HPDE6-E6E7 (cell line): ENCODE measurements at regions not wholly inside any gene's neighbourhood (a gene's known extent, or its start where the extent isn't known, plus 50 kb on each side); places are given as distances from the start of the nearest gene placed in this dataset.
"Not testable (repeated sequence)": the region's sequence is repeated elsewhere in the genome, so short reads cannot be mapped to it uniquely, and the experiment has no call there.

Experiments used
- DNase-seq: peaks from one replicate; pipeline ENCODE4 v3.0.0; 2011; ENCODE audit warnings: missing footprints; ENCODE audit errors: extremely low spot score

DNA sequence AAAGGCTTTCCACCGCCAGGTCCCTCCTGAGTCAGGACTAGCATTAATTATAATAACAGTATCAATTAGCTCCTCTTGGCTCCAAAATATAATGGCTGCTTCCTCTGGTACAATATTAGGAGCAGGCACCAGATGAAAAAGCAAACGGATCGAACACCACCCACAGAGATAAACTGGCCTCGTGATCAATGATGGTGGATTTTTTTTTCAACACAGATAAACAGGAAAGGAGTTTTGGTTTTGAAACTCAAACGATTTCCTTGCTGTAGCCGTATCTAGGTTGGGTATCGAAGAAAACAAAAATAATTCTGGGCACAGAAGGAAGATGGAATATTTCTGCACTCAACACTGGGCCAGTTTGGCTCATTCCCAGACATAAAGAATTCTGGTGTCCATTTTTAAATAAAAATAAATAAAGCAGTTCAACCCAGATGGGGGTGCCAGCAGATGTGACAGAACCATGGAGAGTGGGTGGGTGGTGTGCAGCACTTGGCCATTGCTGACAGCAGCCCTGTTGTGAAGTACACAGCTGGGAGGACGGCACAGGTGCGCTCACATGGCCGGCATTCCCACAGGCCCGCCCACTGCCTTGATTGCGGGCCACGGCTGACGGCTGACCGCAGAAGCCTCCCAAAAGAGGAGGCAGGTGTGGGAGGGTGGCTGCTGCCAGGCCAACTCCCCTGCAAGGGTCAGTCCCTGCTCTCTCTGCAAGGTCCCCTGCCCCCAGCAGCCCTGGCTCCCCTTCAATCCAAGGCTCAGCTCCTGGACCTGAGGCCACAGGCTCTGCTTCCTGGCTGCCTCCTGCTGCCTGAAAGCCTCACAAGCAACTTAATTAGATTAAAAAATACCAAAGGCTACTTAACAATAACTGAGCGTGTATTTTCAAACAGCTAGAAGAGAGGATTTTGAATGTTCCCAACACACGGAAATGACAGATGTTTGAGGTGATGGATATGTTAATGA is 351.9 kb upstream of the ID2 start:
- DNase-seq: no peak

DNA sequence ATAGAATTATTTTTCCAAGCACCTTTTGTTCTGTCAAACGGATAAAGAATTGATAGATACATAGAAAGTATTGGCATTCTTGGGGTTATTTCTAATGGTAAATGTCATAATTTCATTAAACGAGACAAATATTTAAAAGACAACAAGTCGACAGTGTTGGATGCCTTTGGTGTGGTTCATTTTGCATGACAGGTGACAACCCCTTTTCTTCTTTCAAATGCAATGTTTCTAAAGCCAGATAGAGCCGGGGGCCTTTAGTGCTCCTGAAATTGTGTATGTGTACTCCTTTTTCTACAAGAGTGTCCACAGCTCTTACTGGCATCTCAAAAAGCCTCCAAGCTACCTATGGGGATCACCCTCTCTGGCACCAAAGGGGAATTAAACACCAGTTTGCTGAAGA is 350.8 kb upstream of the ID2 start:
- no peak for DNase-seq

DNA sequence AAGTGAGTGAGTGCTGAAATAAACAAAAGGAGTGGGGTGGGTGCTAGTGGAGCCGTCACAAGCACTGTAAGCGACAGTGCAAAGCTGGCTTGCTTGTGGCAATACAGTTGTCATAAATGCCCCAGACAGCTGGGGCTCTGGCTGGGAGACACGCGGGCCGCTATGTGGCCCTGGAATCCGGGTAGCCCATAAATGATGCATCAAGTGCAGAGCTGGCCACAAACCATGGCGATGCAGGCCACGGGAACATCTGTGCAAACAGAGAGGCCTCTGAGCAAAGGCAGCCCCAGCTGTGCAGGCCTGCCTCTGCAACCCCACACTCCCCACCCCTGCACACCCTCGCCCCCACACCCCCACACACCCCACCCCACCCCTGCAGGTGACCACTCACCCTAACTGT is 349.2 kb upstream of the ID2 start:
- no peak for DNase-seq

GRCh38 chr2:8333177-8333831 is 348.6 kb upstream of the ID2 start:
- no peak for DNase-seq

- not testable (repeated sequence) for DNase-seq
Measured at GRCh38 chr2:8333832-8334187, 348.0 kb upstream of the ID2 start.

GRCh38 chr2:8334866-8335325 is 347.0 kb upstream of the ID2 start:
- DNase-seq: no peak

- no peak for DNase-seq
Measured at GRCh38 chr2:8335801-8336200, 346.1 kb upstream of the ID2 start.

- no peak for DNase-seq
Measured at GRCh38 chr2:8337321-8337720, 344.5 kb upstream of the ID2 start.

DNA sequence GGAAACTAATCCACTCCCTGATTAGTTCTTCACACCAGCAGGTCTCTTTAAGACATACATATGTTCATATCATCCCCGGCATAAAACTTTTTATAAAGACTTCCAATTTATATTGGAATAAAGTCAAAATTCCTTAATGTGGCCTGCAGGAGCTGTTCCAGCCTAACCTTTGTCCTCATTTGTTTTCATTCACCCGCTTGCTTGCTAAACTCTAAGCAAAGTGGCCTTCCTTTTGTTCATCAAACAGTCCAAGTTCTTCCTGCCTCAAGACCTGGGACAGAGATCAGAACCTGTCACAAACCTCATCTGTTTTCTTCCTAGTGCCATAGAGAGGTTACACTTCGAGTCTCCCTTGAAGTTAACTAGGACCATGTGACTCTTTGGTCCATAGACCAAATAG is 339.4 kb upstream of the ID2 start:
- no peak for DNase-seq

DNA sequence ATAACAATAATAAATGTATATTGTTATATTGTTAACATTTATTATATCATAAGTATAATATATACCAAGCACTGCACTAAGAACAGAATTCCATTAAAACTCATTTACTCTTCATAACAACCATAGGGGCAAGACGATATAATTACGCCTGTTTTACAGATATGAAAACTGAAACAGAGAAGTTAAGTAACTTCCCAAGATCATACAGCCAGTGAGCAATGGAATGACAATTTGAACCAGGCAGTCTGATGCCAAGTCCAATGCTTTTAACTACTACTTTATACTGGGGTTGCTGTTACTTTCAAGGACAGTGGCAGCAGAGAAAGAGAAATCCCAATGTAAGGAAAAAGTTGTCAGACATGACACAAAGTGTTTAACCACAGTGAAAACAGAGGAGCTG is 338.8 kb upstream of the ID2 start:
- DNase-seq: no peak

DNA sequence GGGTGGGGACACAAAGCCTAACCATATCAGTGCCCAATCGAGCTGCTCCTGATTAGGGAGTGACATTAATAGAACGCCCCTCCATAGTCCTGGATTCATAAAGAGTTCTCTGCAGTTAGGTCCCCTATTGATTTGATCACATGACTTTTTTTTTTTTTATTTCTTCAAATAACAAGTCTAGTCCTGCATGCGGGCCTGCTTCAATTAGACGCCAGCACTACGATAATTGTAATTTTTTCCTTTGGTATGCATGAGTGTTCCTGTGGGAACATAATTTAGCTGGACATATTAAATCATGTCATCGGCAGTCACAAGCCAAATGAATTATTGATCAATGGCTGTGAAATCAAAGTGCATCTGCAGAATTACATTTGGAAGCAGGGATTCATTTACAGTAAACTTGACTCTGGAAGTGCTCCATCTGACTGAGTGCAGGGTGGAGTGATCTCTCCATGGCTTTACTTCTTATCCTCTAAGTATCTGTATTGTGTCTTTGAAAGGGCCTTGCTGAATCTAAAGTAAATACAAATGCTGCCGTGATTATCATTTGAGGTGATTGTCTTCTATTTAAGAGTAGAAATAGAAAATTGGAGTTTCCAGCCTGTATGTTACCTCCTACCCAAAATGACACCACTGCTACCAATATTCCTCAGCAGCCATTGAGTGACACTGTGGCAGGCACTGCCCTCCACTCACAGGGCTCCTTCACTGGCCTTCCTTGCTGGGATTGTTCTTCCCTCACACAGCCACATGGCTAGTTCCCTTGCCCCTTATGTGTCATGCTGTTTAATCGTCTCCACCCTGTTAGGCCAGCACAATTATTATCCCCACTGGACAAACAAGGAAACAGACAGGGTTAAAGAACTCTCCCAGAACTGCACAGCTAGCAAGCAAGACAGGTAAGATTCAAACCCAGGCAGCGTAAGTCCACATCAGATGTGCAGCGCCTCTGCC is 337.4 kb upstream of the ID2 start:
- no peak for DNase-seq

DNA sequence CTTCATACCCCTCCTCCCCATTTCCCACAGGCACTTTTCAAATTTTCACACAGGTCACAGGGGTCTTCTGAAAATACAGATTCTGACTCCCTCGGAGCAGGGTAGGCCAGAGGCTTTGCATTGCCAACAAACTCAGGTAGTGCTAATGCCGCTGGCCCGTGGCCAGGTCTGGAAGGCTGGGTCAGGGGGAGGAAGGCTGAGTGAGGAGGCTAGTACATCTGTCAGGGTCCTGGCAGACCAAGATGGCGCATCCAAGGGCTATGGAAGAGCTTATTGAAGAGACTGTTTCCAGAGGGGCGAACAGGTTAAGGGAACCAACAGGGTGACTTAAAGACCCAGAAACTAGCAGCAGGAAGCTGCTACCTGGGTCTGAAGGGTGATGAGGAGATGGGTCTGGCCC is 336.7 kb upstream of the ID2 start:
- DNase-seq: no peak

- no peak for DNase-seq
Measured at GRCh38 chr2:8346208-8346607, 335.6 kb upstream of the ID2 start.

GRCh38 chr2:8346706-8347430 is 335.0 kb upstream of the ID2 start:
- no peak for DNase-seq

DNA sequence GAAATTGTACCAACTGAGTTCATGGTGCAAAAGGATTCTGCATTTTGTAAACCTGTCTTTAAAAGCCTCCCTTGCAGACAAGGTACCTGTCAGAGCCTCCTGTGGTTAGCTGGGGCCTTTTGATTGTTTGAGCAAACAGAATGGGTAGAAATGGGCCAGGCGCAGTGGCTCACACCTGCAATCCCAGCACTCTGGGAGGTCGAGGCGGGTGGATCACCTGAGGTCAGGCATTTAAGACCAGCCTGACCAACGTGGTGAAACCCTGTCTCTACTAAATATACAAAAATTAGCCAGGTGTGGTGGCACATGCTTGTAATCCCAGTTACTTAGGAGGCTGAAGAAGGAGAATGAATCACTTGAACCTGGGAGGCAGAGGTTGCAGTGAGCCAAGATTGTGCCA is 332.9 kb upstream of the ID2 start:
- DNase-seq: not testable (repeated sequence)

DNA sequence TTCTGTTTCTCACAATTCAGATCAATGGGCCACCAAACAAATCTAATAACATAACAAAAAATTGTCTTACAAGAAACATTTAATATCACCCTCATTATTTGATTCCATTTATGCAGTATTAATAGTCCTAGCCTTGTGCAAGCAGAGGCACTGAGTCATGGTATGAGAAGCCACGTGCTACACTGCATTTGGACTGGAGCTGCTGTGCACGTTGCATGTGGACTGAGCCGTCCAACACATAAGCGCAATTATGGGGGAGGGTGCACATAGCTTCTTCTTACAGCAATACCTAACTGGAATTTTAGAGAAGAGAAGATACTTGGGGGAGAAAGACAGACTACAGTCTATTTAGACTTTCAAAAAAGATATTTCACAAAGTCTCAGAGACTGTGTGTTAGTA is 329.6 kb upstream of the ID2 start:
- DNase-seq: no peak

GRCh38 chr2:8352989-8353388 is 328.9 kb upstream of the ID2 start:
- no peak for DNase-seq

DNA sequence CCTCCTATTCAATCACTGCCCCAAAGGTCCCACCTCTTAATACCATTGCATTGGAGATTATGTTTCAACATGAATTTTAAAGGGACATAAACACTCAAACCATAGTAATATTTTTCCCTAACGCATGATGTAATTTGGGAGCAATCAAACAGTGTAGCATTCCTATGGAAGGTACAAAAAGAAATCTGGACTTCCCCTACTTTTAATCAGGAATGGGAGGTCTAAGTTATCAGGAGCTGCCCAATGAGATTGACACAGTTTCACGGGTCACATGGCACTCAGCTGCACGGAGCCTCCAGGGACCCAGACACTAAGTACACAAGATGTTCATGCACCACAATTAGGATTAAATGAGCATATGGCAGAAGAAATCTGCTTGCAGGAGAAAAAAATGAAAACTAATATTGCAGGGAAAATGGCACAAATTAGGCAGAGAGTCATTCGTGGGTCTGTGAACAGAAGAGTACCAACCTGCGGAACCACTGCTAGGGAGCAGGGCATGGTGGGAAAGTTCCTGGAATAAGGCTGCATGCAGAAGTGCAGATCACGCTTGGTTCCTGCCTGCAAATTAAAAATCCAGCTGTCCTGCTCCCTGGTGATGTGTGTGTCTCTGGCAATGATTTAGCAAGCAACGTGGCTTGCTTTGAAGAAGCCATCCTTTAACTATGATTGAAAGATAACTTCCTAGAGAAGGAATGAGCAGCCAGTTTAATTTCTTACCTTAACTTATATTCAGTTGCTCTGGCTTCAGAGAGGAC is 326.6 kb upstream of the ID2 start:
- no peak for DNase-seq

GRCh38 chr2:8357738-8358518 is 323.9 kb upstream of the ID2 start:
- no peak for DNase-seq

DNA sequence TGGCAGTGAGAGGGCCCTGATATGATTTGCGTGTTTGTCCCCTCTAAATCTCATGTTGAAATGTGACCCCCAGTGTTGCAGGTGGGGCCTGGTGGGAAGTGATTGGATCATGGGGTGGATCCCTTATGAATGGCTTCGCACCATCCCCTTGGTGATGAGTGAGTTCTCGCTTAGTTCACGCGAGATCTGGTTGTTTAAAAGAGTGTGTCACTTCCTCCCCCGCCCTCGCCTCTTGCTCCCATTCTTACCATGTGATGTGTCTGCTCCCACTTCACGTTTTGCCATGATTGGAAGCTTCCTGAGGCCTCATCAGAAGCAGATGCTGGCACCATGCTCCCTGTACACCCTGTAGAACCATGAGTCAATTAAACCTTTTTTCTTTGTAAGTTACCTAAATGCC is 319.9 kb upstream of the ID2 start:
- DNase-seq: no peak
